ENCODE measurements at regions not wholly inside any gene's neighbourhood (a gene's known extent, or its start where the extent isn't known, plus 50 kb on each side); places are given as distances from the start of the nearest gene placed in this dataset.

- DNase-seq (ENCODE audit: low spot score) = no peak
- in situ Hi-C loops (cut with HindIII; ENCODE audit: low sequenced_read_pairs) = no loop called here
Measured at GRCh38 chr2:60047944-60048525, 505.4 kb downstream of the BCL11A start.

GRCh38 chr2:60047347-60047746, 506.1 kb downstream of the BCL11A start:
- in situ Hi-C loops (cut with HindIII; ENCODE audit: low sequenced_read_pairs) = no loop called here
- DNase-seq (ENCODE audit: low spot score) = no peak

- in situ Hi-C loops (cut with HindIII; ENCODE audit: low sequenced_read_pairs) = no loop called here
- no peak for DNase-seq (ENCODE audit: low spot score)
Measured at GRCh38 chr2:60046529-60046928, 506.9 kb downstream of the BCL11A start.

GRCh38 chr2:60045456-60045855, 508.0 kb downstream of the BCL11A start:
- in situ Hi-C loops (cut with HindIII; ENCODE audit: low sequenced_read_pairs) = no loop called here
- no peak for DNase-seq (ENCODE audit: low spot score)

GRCh38 chr2:60044484-60044883, 509.0 kb downstream of the BCL11A start:
- DNase-seq (ENCODE audit: low spot score) = no peak
- in situ Hi-C loops (cut with HindIII; ENCODE audit: low sequenced_read_pairs) = no loop called here

- DNase-seq (ENCODE audit: low spot score) = no peak
- in situ Hi-C loops (cut with HindIII; ENCODE audit: low sequenced_read_pairs) = no loop called here
Measured at GRCh38 chr2:60042023-60042422, 511.4 kb downstream of the BCL11A start.

- no peak for DNase-seq (ENCODE audit: low spot score)
- in situ Hi-C loops (cut with HindIII; ENCODE audit: low sequenced_read_pairs) = no loop called here
Measured at GRCh38 chr2:60033325-60033724, 520.1 kb downstream of the BCL11A start.

- in situ Hi-C loops (cut with HindIII; ENCODE audit: low sequenced_read_pairs) = no loop called here
- no peak for DNase-seq (ENCODE audit: low spot score)
Measured at GRCh38 chr2:60029566-60029883, 523.9 kb downstream of the BCL11A start.

- no peak for DNase-seq (ENCODE audit: low spot score)
- in situ Hi-C loops (cut with HindIII; ENCODE audit: low sequenced_read_pairs) = no loop called here
Measured at GRCh38 chr2:60028849-60029565, 524.4 kb downstream of the BCL11A start.

GRCh38 chr2:60025496-60025895, 528.0 kb downstream of the BCL11A start:
- in situ Hi-C loops (cut with HindIII; ENCODE audit: low sequenced_read_pairs) = no loop called here
- no peak for DNase-seq (ENCODE audit: low spot score)

- in situ Hi-C loops (cut with HindIII; ENCODE audit: low sequenced_read_pairs) = no loop called here
- DNase-seq (ENCODE audit: low spot score) = no peak
Measured at GRCh38 chr2:60023256-60023985, 530.0 kb downstream of the BCL11A start.

- in situ Hi-C loops (cut with HindIII; ENCODE audit: low sequenced_read_pairs) = no loop called here
- no peak for DNase-seq (ENCODE audit: low spot score)
Measured at GRCh38 chr2:60007671-60008070, 545.8 kb downstream of the BCL11A start.

GRCh38 chr2:60003076-60003475, 550.4 kb downstream of the BCL11A start:
- DNase-seq (ENCODE audit: low spot score) = no peak
- in situ Hi-C loops (cut with HindIII; ENCODE audit: low sequenced_read_pairs) = no loop called here

- no peak for DNase-seq (ENCODE audit: low spot score)
- in situ Hi-C loops (cut with HindIII; ENCODE audit: low sequenced_read_pairs) = no loop called here
Measured at GRCh38 chr2:60002183-60002867, 551.1 kb downstream of the BCL11A start.

- in situ Hi-C loops (cut with HindIII; ENCODE audit: low sequenced_read_pairs) = no loop called here
Measured at GRCh38 chr2:60000686-60001085, 552.8 kb downstream of the BCL11A start.

GRCh38 chr2:59998324-59998723, 555.1 kb downstream of the BCL11A start:
- in situ Hi-C loops (cut with HindIII; ENCODE audit: low sequenced_read_pairs) = no loop called here

More at GRCh38 chr2:60000686-60001085, 552.8 kb downstream of the BCL11A start:
- DNase-seq (ENCODE audit: low spot score) = no peak

GRCh38 chr2:59997371-59997770, 556.1 kb downstream of the BCL11A start:
- in situ Hi-C loops (cut with HindIII; ENCODE audit: low sequenced_read_pairs) = no loop called here
- no peak for DNase-seq (ENCODE audit: low spot score)

More at GRCh38 chr2:59998324-59998723, 555.1 kb downstream of the BCL11A start:
- no peak for DNase-seq (ENCODE audit: low spot score)

- in situ Hi-C loops (cut with HindIII; ENCODE audit: low sequenced_read_pairs) = no loop called here
- no peak for DNase-seq (ENCODE audit: low spot score)
Measured at GRCh38 chr2:59996855-59997254, 556.6 kb downstream of the BCL11A start.

- in situ Hi-C loops (cut with HindIII; ENCODE audit: low sequenced_read_pairs) = no loop called here
Measured at GRCh38 chr2:59993726-59994125, 559.7 kb downstream of the BCL11A start.

GRCh38 chr2:59988341-59988740, 565.1 kb downstream of the BCL11A start:
- in situ Hi-C loops (cut with HindIII; ENCODE audit: low sequenced_read_pairs) = no loop called here

More at GRCh38 chr2:59993726-59994125, 559.7 kb downstream of the BCL11A start:
- no peak for DNase-seq (ENCODE audit: low spot score)

More at GRCh38 chr2:59988341-59988740, 565.1 kb downstream of the BCL11A start:
- DNase-seq (ENCODE audit: low spot score) = no peak
